MM.1S (cell line): ENCODE measurements at regions not wholly inside any gene's neighbourhood (a gene's known extent, or its start where the extent isn't known, plus 50 kb on each side); places are given as distances from the start of the nearest gene placed in this dataset.

Source experiments
- DNase-seq: peaks from one replicate; pipeline ENCODE4 v3.0.0-alpha.2; 2015
- H2AFZ ChIP-seq: fragments of 300-600 bp; sonication (generic); 2 replicates; pipeline ENCODE4 v1.6.0; 2016; ENCODE audit warnings: antibody characterized with exemption, low read length
- H3F3A ChIP-seq: fragments of 300-600 bp; sonication (generic); 2 replicates; pipeline ENCODE4 v1.6.1; 2016; ENCODE audit warnings: mild to moderate bottlenecking, antibody characterized with exemption, low read length, moderate library complexity, mixed read lengths; ENCODE audit not compliant: insufficient read depth
- H3K27ac ChIP-seq: fragments of 300-600 bp; sonication (generic); 2 replicates; pipeline ENCODE4 v1.5.1; 2016; ENCODE audit warnings: mild to moderate bottlenecking, low read length
- H3K27me3 ChIP-seq: fragments of 300-600 bp; sonication (generic); replicated peaks from 2 replicates; pipeline ENCODE4 v1.6.0; 2016; ENCODE audit warnings: low read length; ENCODE audit not compliant: insufficient read depth
- H3K36me3 ChIP-seq: fragments of 300-600 bp; sonication (generic); replicated peaks from 2 replicates; pipeline ENCODE4 v1.6.1; 2016; ENCODE audit warnings: mild to moderate bottlenecking, low read length, mixed read lengths; ENCODE audit not compliant: insufficient read depth
- H3K4me1 ChIP-seq: fragments of 300-600 bp; sonication (generic); 2 replicates; pipeline ENCODE4 v1.6.1; 2016; ENCODE audit warnings: low read length, mixed read lengths
- H3K4me2 ChIP-seq: fragments of 300-600 bp; sonication (generic); 2 replicates; pipeline ENCODE4 v1.6.0; 2016; ENCODE audit warnings: low read depth, low read length
- H3K4me3 ChIP-seq: fragments of 300-600 bp; sonication (generic); 2 replicates; pipeline ENCODE4 v1.5.1; 2016; ENCODE audit warnings: low read length, mixed read lengths
- H3K79me2 ChIP-seq: fragments of 300-600 bp; sonication (generic); 2 replicates; pipeline ENCODE4 v1.6.1; 2016; ENCODE audit warnings: mixed run types, low read length, mixed read lengths
- H3K9ac ChIP-seq: fragments of 300-600 bp; sonication (generic); 2 replicates; pipeline ENCODE4 v1.6.1; 2016; ENCODE audit warnings: low read length, mixed read lengths
- H3K9me2 ChIP-seq: fragments of 300-600 bp; sonication (generic); replicated peaks from 2 replicates; pipeline ENCODE4 v1.6.1; 2016; ENCODE audit warnings: mild to moderate bottlenecking, low read length, mixed read lengths; ENCODE audit not compliant: insufficient read depth
- H3K9me3 ChIP-seq: fragments of 300-600 bp; sonication (generic); replicated peaks from 2 replicates; pipeline ENCODE4 v1.6.1; 2016; ENCODE audit warnings: mild to moderate bottlenecking, low read length, mixed read lengths; ENCODE audit not compliant: insufficient read depth
- H4K20me1 ChIP-seq: fragments of 300-600 bp; sonication (generic); 2 replicates; pipeline ENCODE4 v1.6.1; 2016; ENCODE audit warnings: mild to moderate bottlenecking, low read length, moderate library complexity, mixed read lengths; ENCODE audit not compliant: insufficient read depth
- EZH2 ChIP-seq: fragments of 300-600 bp; sonication (generic); optimal IDR thresholded peaks from 2 replicates; pipeline ENCODE3; 2017; ENCODE audit warnings: low read depth, mild to moderate bottlenecking, antibody characterized with exemption, low read length, mixed read lengths
- EZH2phosphoT487 ChIP-seq: fragments of 300-600 bp; sonication (generic); IDR thresholded peaks from 2 replicates; pipeline ENCODE4 v1.6.1; 2018; ENCODE audit warnings: antibody characterized with exemption, low read length
- TF ChIP-seq, protein P1 (sequence below): fragments of 300-600 bp; sonication (generic); IDR thresholded peaks from 2 replicates; pipeline ENCODE4 v1.5.1; 2016; ENCODE audit warnings: antibody characterized with exemption, low read length, mixed read lengths

DNA sequence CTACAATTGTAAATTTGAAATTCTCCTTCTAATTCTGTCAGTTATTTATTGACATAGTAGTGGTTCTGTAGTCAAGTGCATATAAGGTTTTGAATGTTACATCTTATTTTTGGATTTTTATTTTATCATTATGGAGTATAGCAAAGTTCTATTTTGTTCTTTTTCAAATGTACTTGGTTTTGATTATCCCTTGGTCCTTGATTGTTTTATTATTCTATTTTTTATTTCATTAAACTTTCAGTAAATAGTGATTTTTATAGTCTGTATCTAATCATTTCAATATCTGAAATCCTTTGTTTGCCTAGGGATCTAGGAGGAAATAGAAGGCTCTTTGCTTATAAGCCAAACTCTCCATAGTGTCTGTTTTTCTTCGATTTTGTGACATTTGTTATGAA, 87.8 kb downstream of the HFE start:
- no peaks in the 10 kb centered on the region for H3K36me3 ChIP-seq
- no peak for DNase-seq
- no peaks in the 10 kb centered on the region for H4K20me1 ChIP-seq
- peaks cover 13% of the 10 kb centered on the region for H3K4me1 ChIP-seq
- H3K9ac ChIP-seq, result no peak overlapping the region
- H3K9me2 ChIP-seq, result no peaks in the 10 kb centered on the region
- H3F3A ChIP-seq, result peaks cover 32% of the 10 kb centered on the region
- no peaks in the 10 kb centered on the region for H3K79me2 ChIP-seq
- no peak overlapping the region for H3K4me3 ChIP-seq
- no peak overlapping the region for H3K27ac ChIP-seq
- TF ChIP-seq EZH2 (no peak), EZH2phosphoT487 (no peak)
- TF ChIP-seq, protein P1, sequence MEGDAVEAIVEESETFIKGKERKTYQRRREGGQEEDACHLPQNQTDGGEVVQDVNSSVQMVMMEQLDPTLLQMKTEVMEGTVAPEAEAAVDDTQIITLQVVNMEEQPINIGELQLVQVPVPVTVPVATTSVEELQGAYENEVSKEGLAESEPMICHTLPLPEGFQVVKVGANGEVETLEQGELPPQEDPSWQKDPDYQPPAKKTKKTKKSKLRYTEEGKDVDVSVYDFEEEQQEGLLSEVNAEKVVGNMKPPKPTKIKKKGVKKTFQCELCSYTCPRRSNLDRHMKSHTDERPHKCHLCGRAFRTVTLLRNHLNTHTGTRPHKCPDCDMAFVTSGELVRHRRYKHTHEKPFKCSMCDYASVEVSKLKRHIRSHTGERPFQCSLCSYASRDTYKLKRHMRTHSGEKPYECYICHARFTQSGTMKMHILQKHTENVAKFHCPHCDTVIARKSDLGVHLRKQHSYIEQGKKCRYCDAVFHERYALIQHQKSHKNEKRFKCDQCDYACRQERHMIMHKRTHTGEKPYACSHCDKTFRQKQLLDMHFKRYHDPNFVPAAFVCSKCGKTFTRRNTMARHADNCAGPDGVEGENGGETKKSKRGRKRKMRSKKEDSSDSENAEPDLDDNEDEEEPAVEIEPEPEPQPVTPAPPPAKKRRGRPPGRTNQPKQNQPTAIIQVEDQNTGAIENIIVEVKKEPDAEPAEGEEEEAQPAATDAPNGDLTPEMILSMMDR, result no peak
- H2AFZ ChIP-seq, result no peak overlapping the region
- H3K27me3 ChIP-seq, result no peaks in the 10 kb centered on the region
- no peaks in the 10 kb centered on the region for H3K9me3 ChIP-seq
- H3K4me2 ChIP-seq, result no peak overlapping the region

- TF ChIP-seq, protein P1, result peak; percentile 68
- TF ChIP-seq EZH2, result no peak
- H3K9me3 ChIP-seq, result no peaks in the 10 kb centered on the region
- no peak overlapping the region for H2AFZ ChIP-seq
- peak; percentile 73 for DNase-seq
- no peak overlapping the region for H3K4me2 ChIP-seq
- H3K9ac ChIP-seq, result no peak overlapping the region
- H3F3A ChIP-seq, result peaks cover 27% of the 10 kb centered on the region
- H3K4me1 ChIP-seq, result peaks cover 8% of the 10 kb centered on the region
- H3K9me2 ChIP-seq, result no peaks in the 10 kb centered on the region
- no peaks in the 10 kb centered on the region for H4K20me1 ChIP-seq
- no peaks in the 10 kb centered on the region for H3K36me3 ChIP-seq
- H3K27ac ChIP-seq, result no peak overlapping the region
- no peaks in the 10 kb centered on the region for H3K79me2 ChIP-seq
- no peaks in the 10 kb centered on the region for H3K27me3 ChIP-seq
- H3K4me3 ChIP-seq, result no peak overlapping the region
Measured at GRCh38 chr6:26175428-26176181, 88.4 kb downstream of the HFE start.

GRCh38 chr6:26179675-26180074, 92.4 kb downstream of the HFE start:
- Histone ChIP-seq H3K4me3 (no peak overlapping the region), H3K4me2 (no peak overlapping the region), H3F3A (peaks cover 13% of the 10 kb centered on the region), H3K4me1 (peaks cover 2% of the 10 kb centered on the region; the same call in 1 of the 2 replicates), H3K79me2 (no peaks in the 10 kb centered on the region), H4K20me1 (no peaks in the 10 kb centered on the region), H3K9ac (no peak overlapping the region), H3K27ac (no peak overlapping the region), H3K36me3 (no peaks in the 10 kb centered on the region), H3K27me3 (no peaks in the 10 kb centered on the region), H2AFZ (no peak overlapping the region), H3K9me2 (no peaks in the 10 kb centered on the region), H3K9me3 (no peaks in the 10 kb centered on the region)
- TF ChIP-seq EZH2, result no peak
- TF ChIP-seq, protein P1, result no peak
- no peak for TF ChIP-seq EZH2phosphoT487
- DNase-seq, result no peak
